ENCODE measurements at regions not wholly inside any gene's neighbourhood (a gene's known extent, or its start where the extent isn't known, plus 50 kb on each side); places are given as distances from the start of the nearest gene placed in this dataset.

DNA sequence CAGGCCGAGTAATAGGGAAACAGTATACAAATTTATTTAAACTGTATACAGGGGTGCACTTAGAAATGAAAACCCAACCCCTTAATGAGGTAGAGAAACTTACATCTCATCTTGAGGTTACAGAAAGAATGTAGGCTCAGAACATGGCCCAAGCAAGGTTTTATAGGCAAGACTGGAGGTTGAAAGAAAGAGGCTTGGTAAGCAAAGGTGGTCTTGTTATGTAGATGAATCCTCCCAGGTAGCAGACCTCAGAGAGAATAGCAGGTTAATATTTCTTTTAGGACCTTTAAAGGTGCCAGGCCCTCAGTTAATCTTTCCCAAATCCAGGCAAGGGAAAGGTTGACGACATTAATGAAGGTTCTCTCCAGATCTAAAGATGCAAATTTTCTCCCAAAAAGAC, 1466.8 kb upstream of the PRR20A start:
- no peak for TF ChIP-seq EZH2 (IDR thresholded peaks at IDR 0.05; ENCODE audit: borderline replicate concordance, low read depth, low read length, poor library complexity, severe bottlenecking)
- TF ChIP-seq, protein P1, sequence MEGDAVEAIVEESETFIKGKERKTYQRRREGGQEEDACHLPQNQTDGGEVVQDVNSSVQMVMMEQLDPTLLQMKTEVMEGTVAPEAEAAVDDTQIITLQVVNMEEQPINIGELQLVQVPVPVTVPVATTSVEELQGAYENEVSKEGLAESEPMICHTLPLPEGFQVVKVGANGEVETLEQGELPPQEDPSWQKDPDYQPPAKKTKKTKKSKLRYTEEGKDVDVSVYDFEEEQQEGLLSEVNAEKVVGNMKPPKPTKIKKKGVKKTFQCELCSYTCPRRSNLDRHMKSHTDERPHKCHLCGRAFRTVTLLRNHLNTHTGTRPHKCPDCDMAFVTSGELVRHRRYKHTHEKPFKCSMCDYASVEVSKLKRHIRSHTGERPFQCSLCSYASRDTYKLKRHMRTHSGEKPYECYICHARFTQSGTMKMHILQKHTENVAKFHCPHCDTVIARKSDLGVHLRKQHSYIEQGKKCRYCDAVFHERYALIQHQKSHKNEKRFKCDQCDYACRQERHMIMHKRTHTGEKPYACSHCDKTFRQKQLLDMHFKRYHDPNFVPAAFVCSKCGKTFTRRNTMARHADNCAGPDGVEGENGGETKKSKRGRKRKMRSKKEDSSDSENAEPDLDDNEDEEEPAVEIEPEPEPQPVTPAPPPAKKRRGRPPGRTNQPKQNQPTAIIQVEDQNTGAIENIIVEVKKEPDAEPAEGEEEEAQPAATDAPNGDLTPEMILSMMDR (conservative IDR thresholded peaks at IDR 0.05; ENCODE audit: low read depth, low read length) = no peak
- intact Hi-C loops (cut with micrococcal nuclease; ENCODE audit: unreplicated experiment) = no loop called here
- no TSS peak for BruUV-seq (replicated peaks)
- no peaks in the 10 kb centered on the region for H3K9me3 ChIP-seq (ENCODE audit: low read depth, low read length, poor library complexity, severe bottlenecking)
- no peaks in the 10 kb centered on the region for H3K4me1 ChIP-seq (ENCODE audit: insufficient read depth, low read length, poor library complexity, severe bottlenecking)
- DNase-seq (ENCODE audit: low spot score) = no peak
- no peak overlapping the region for H3K27ac ChIP-seq (ENCODE audit: low read depth, low read length, poor library complexity, severe bottlenecking)
- H3K36me3 ChIP-seq (ENCODE audit: insufficient read depth, low read length, poor library complexity, severe bottlenecking) = no peaks in the 10 kb centered on the region
- ChIA-PET POLR2A (ENCODE audit: low non-redundant PET) (no interaction called here), CTCF (no interaction called here)
- H3K27me3 ChIP-seq (replicated peaks; ENCODE audit: insufficient read depth, low read depth, low read length, poor library complexity) = no peaks in the 10 kb centered on the region
- no peak overlapping the region for H3K4me3 ChIP-seq (ENCODE audit: low read depth, low read length, poor library complexity, severe bottlenecking)

DNA sequence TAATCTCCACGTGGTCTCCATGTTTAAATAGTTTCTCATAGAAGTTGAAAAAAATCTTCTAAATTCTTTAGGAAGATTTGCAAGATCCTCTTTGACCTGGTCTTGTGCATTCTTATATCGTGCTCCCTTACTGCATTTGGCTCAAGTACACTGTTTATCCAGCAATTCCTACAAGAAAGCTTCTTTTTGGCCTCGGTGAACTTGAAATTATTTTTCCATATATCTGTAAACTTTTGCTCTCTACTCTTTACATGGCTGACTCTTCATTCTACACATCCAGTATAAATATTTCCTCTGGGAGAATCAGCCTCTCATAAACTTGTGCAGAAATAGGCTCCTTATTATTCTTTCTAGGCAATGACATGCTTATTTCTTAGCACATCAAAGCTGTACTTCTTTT, 1457.9 kb upstream of the PRR20A start:
- CTCF ChIA-PET = no interaction called here
- no peaks in the 10 kb centered on the region for H3K27me3 ChIP-seq (replicated peaks; ENCODE audit: insufficient read depth, low read depth, low read length, poor library complexity)
- DNase-seq (ENCODE audit: low spot score) = no peak
- BruUV-seq (replicated peaks) = no TSS peak
- H3K4me1 ChIP-seq (ENCODE audit: insufficient read depth, low read length, poor library complexity, severe bottlenecking) = no peaks in the 10 kb centered on the region
- no peaks in the 10 kb centered on the region for H3K9me3 ChIP-seq (ENCODE audit: low read depth, low read length, poor library complexity, severe bottlenecking)
- intact Hi-C loops (cut with micrococcal nuclease; ENCODE audit: unreplicated experiment) = no loop called here
- H3K36me3 ChIP-seq (ENCODE audit: insufficient read depth, low read length, poor library complexity, severe bottlenecking) = no peaks in the 10 kb centered on the region
- TF ChIP-seq, protein P1 (conservative IDR thresholded peaks at IDR 0.05; ENCODE audit: low read depth, low read length) = no peak
- TF ChIP-seq EZH2 (IDR thresholded peaks at IDR 0.05; ENCODE audit: borderline replicate concordance, low read depth, low read length, poor library complexity, severe bottlenecking) = no peak
- H3K4me3 ChIP-seq (ENCODE audit: low read depth, low read length, poor library complexity, severe bottlenecking) = no peak overlapping the region
- H3K27ac ChIP-seq (ENCODE audit: low read depth, low read length, poor library complexity, severe bottlenecking) = no peak overlapping the region
- POLR2A ChIA-PET (ENCODE audit: low non-redundant PET) = no interaction called here

DNA sequence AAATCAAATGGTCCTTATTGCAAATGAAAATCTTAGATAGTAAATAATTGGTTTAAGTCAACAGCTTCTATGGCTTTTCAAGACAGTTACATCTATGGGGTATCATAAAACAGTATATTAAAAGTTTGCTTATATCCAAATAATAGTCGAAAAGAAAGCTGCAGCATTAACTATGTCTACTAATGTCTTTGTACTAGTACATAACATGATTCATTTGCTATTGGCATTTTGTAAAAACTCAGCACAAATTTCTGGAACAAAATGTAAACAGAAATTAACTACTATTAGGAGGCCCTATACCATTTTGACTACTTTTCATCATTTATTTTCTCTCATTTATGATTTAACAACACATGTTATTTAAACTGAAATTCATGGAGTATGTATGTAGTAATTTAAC, 1435.2 kb upstream of the PRR20A start:
- DNase-seq (ENCODE audit: low spot score) = no peak
- no peak overlapping the region for H3K4me3 ChIP-seq (ENCODE audit: low read depth, low read length, poor library complexity, severe bottlenecking)
- intact Hi-C loops (cut with micrococcal nuclease; ENCODE audit: unreplicated experiment) = no loop called here
- no peaks in the 10 kb centered on the region for H3K27me3 ChIP-seq (replicated peaks; ENCODE audit: insufficient read depth, low read depth, low read length, poor library complexity)
- CTCF ChIA-PET = no interaction called here
- H3K36me3 ChIP-seq (ENCODE audit: insufficient read depth, low read length, poor library complexity, severe bottlenecking) = no peaks in the 10 kb centered on the region
- H3K27ac ChIP-seq (ENCODE audit: low read depth, low read length, poor library complexity, severe bottlenecking) = no peak overlapping the region
- no peak for TF ChIP-seq EZH2 (IDR thresholded peaks at IDR 0.05; ENCODE audit: borderline replicate concordance, low read depth, low read length, poor library complexity, severe bottlenecking)
- TF ChIP-seq, protein P1 (conservative IDR thresholded peaks at IDR 0.05; ENCODE audit: low read depth, low read length) = no peak
- no peaks in the 10 kb centered on the region for H3K4me1 ChIP-seq (ENCODE audit: insufficient read depth, low read length, poor library complexity, severe bottlenecking)
- H3K9me3 ChIP-seq (ENCODE audit: low read depth, low read length, poor library complexity, severe bottlenecking) = no peaks in the 10 kb centered on the region
- BruUV-seq (replicated peaks) = no TSS peak
- POLR2A ChIA-PET (ENCODE audit: low non-redundant PET) = no interaction called here
